K562 (cell line): ENCODE measurements at regions not wholly inside any gene's neighbourhood (a gene's known extent, or its start where the extent isn't known, plus 50 kb on each side); places are given as distances from the start of the nearest gene placed in this dataset.

ENCODE experiments used
- ATAC-seq: fragments of 200-7000 bp; cut with Tn5 transposase; 3 replicates; pipeline ENCODE4 v1.9.1; 2020; ENCODE audit warnings: moderate library complexity
- BruUV-seq: library from RNA; stranded (reverse); fragments of 400-500 nt; replicated peaks from 2 replicates; lab custom pipeline; 2021; lab: Mats Ljungman, UMichigan
- CTCF ChIA-PET: fragments of 300-600 bp; formaldehyde crosslinking; extraction: SDS; loops from one replicate; lab custom pipeline; 2021; ENCODE audit warnings: low intra/inter-chr PET ratio; lab: Yijun Ruan, JAX
- POLR2A ChIA-PET: fragments of 300-600, 350-650 bp; sonication (Branson Sonifier 250); formaldehyde crosslinking; extraction: SDS; loops from one replicate; lab custom pipeline; 2021; ENCODE audit warnings: antibody characterized with exemption, inconsistent platforms; lab: Yijun Ruan, JAX
- DNase-seq, 4 experiments: peaks; one replicate each; pipeline versions ENCODE4 v3.0.0 to v3.0.0-alpha.2; 2011 to 2018; ENCODE audit warnings: low spot score in 3 of 4, mixed read lengths in 3 of 4; ENCODE audit errors: extremely low read depth in 1 of 4
- FAIRE-seq: peaks from 2 replicates; lab custom pipeline; 2011; peaks lifted over from hg19 to GRCh38; lab: Jason Lieb, UNC
- H2AFZ ChIP-seq: 2 replicates; pipeline ENCODE4 v1.6.0; 2011; ENCODE audit warnings: low read depth, low read length, control low read depth, inconsistent platforms
- H3K27ac ChIP-seq: fragments of 200-600 bp; 3 replicates; pipeline ENCODE4 v1.8.0; 2011; ENCODE audit warnings: low read depth, mild to moderate bottlenecking, control low read depth, inconsistent platforms, low read length, moderate library complexity, mixed read lengths; ENCODE audit errors: extremely low read depth
- H3K27me3 ChIP-seq, 2 experiments: fragments of 300-600 bp in 1 of 2; 2 replicates in 1 of 2; 3 replicates in 1 of 2; pipeline versions ENCODE4 v1.6.0 to v1.8.0; 2011; ENCODE audit warnings: inconsistent platforms in 2 of 2, low read length in 2 of 2, mild to moderate bottlenecking in 1 of 2, mixed read lengths in 1 of 2, moderate library complexity in 1 of 2; ENCODE audit not compliant: control insufficient read depth in 2 of 2, insufficient read depth in 2 of 2
- H3K36me3 ChIP-seq: fragments of 300-600 bp; 3 replicates; pipeline ENCODE4 v1.8.0; 2011; ENCODE audit warnings: mild to moderate bottlenecking, low read length, inconsistent platforms; ENCODE audit not compliant: control insufficient read depth, insufficient read depth
- H3K4me1 ChIP-seq, 2 experiments: fragments of 200-600 bp in 1 of 2; replicated peaks in 1 of 2; 2 replicates in 1 of 2; 3 replicates in 1 of 2; pipeline versions ENCODE4 v1.5.1 to v1.8.0; 2011; ENCODE audit warnings: inconsistent platforms in 2 of 2, low read length in 2 of 2, mild to moderate bottlenecking in 1 of 2, mixed read lengths in 1 of 2, moderate library complexity in 1 of 2; ENCODE audit not compliant: control insufficient read depth in 2 of 2, insufficient read depth in 2 of 2
- H3K4me2 ChIP-seq: 2 replicates; pipeline ENCODE4 v1.6.1; 2011; ENCODE audit warnings: low read length, control low read depth, inconsistent platforms, mixed read lengths; ENCODE audit not compliant: insufficient read depth
- H3K4me3 ChIP-seq: fragments of 200-600 bp; sonication (generic), shearing (Covaris generic); 2 replicates; pipeline ENCODE4 v1.5.1; 2016; ENCODE audit warnings: control low read depth, inconsistent platforms
- H3K79me2 ChIP-seq: fragments of 200-600 bp; 3 replicates; pipeline ENCODE4 v1.8.0; 2011; ENCODE audit warnings: low read length, inconsistent platforms; ENCODE audit not compliant: control insufficient read depth, insufficient read depth
- H3K9ac ChIP-seq, 2 experiments: 2 replicates each; pipeline versions ENCODE4 v1.6.0 to v1.6.1; 2011; ENCODE audit warnings: low read depth in 2 of 2, low read length in 2 of 2, control low read depth in 1 of 2, inconsistent platforms in 1 of 2, mild to moderate bottlenecking in 1 of 2, mixed read lengths in 1 of 2; ENCODE audit not compliant: insufficient read depth in 1 of 2
- H3K9me1 ChIP-seq: one replicate; pipeline ENCODE4 v1.6.0; 2011; ENCODE audit warnings: inconsistent platforms, mild to moderate bottlenecking, low read length, moderate library complexity; ENCODE audit not compliant: control insufficient read depth, insufficient read depth
- H3K9me3 ChIP-seq: replicated peaks from 2 replicates; pipeline ENCODE4 v1.5.1; 2011; ENCODE audit warnings: low read depth, low read length, inconsistent platforms; ENCODE audit not compliant: control insufficient read depth, insufficient read depth
- H4K20me1 ChIP-seq: replicated peaks from 2 replicates; pipeline ENCODE4 v1.6.1; 2011; ENCODE audit warnings: low read length, inconsistent platforms, mixed read lengths; ENCODE audit not compliant: control insufficient read depth, insufficient read depth
- CEBPB ChIP-seq: fragments of 450-650 bp; IDR thresholded peaks from 2 replicates; pipeline ENCODE4 v1.6.1; 2016; ENCODE audit warnings: missing genetic modification characterization, missing compliant biosample characterization
- CEBPG ChIP-seq, 3 experiments: fragments of 200-800 bp in 1 of 3; sonication (Bioruptor generic) in 1 of 3; sonication (generic) in 1 of 3; formaldehyde crosslinking in 1 of 3; IDR thresholded peaks in 2 of 3; conservative IDR thresholded peaks in 1 of 3; 2 replicates each; pipeline versions ENCODE4 v1.6.1 to v1.8.0; 2016 to 2022; ENCODE audit warnings: missing compliant biosample characterization in 2 of 3, missing genetic modification characterization in 2 of 3, mild to moderate bottlenecking in 1 of 3, missing genetic modification reagents in 1 of 3
- HDGF ChIP-seq: fragments of 450-650 bp; IDR thresholded peaks from 2 replicates; pipeline ENCODE4 v1.6.1; 2016
- NCOA6 ChIP-seq: fragments of 450-650 bp; IDR thresholded peaks from 2 replicates; pipeline ENCODE4 v1.6.1; 2017; ENCODE audit warnings: mild to moderate bottlenecking
- SPI1 ChIP-seq: IDR thresholded peaks from 2 replicates; pipeline ENCODE4 v1.6.1; 2011; ENCODE audit warnings: low read depth, low read length, control low read depth, borderline replicate concordance
- ZBTB12 ChIP-seq: fragments of 250-450 bp; sonication (Bioruptor Pico); IDR thresholded peaks from 2 replicates; pipeline ENCODE4 v1.4.0; 2020
- ZNF586 ChIP-seq: fragments of 450-650 bp; formaldehyde crosslinking; conservative IDR thresholded peaks from 2 replicates; pipeline ENCODE4 v1.4.0; 2020; ENCODE audit warnings: mild to moderate bottlenecking, moderate library complexity
- ZNF764 ChIP-seq: fragments of 250-450 bp; sonication (Bioruptor Pico); IDR thresholded peaks from 2 replicates; pipeline ENCODE4 v1.4.0; 2020; ENCODE audit warnings: low read depth, mild to moderate bottlenecking, moderate library complexity
- WGBS: fragments of 100-300 bp; shearing (Covaris generic); methylation state at CpG from one replicate; pipeline ENCODE4 v1.1.6; 2016; ENCODE audit warnings: low coverage, mixed read lengths; ENCODE audit not compliant: insufficient coverage; ENCODE audit errors: missing lambda C conversion rate; 5-methylcytosine and 5-hydroxymethylcytosine counted together
- in situ Hi-C: fragments of 300-500 bp; cut with MboI; formaldehyde crosslinking; loops from 4 replicates; pipeline ENCODE4 v1.15.0; 2018; ENCODE audit warnings: inconsistent platforms, mixed read lengths
- intact Hi-C: fragments of 100-400 bp; cut with micrococcal nuclease; formaldehyde crosslinking; loops from 2 replicates; pipeline ENCODE4 v1.14.2; 2022

- H3K9ac ChIP-seq = no peak overlapping the region
- CTCF ChIA-PET = no interaction called here
- H3K27ac ChIP-seq = no peak overlapping the region
- no peaks in the 10 kb centered on the region for H3K9me3 ChIP-seq
- in situ Hi-C loops (no loop called here), intact Hi-C loops (no loop called here)
- POLR2A ChIA-PET = no interaction called here
- H3K4me1 ChIP-seq = no peaks in the 10 kb centered on the region
- H3K79me2 ChIP-seq = no peaks in the 10 kb centered on the region
- ATAC-seq (no peak), FAIRE-seq (no peak), DNase-seq (no peak)
- BruUV-seq = no TSS peak
- no peaks in the 10 kb centered on the region for H3K36me3 ChIP-seq
- no peak overlapping the region for H2AFZ ChIP-seq
- H3K4me2 ChIP-seq = no peak overlapping the region
- no peaks in the 10 kb centered on the region for H4K20me1 ChIP-seq
- no peaks in the 10 kb centered on the region for H3K27me3 ChIP-seq
- no peaks in the 10 kb centered on the region for H3K9me1 ChIP-seq
- TF ChIP-seq HDGF = no peak
- TF ChIP-seq, all 486 proteins: peak for 0
- H3K4me3 ChIP-seq = no peak overlapping the region
- 3% methylated on average over 2 of the region's 2 CpGs for WGBS
These were observed 299.2 kb upstream of the RGMB start for GRCh38 chr5:98474216-98474615.

- no peaks in the 10 kb centered on the region for H3K79me2 ChIP-seq
- ATAC-seq (no peak), FAIRE-seq (no peak), DNase-seq (no peak)
- POLR2A ChIA-PET = no interaction called here
- H3K27me3 ChIP-seq = no peaks in the 10 kb centered on the region
- H4K20me1 ChIP-seq = no peaks in the 10 kb centered on the region
- no peaks in the 10 kb centered on the region for H3K9me1 ChIP-seq
- H3K36me3 ChIP-seq = no peaks in the 10 kb centered on the region
- no peaks in the 10 kb centered on the region for H3K9me3 ChIP-seq
- H3K4me3 ChIP-seq = no peak overlapping the region
- TF ChIP-seq CEBPB (tag) (peak; percentile 19; the same call in 1 of the 2 replicates), ZNF586 (no peak), CEBPG (CRISPR knock-in tag; IDR thresholded peaks at IDR 0.05) (no peak), CEBPG (tag; conservative IDR thresholded peaks at IDR 0.05 in 1 of 2, IDR thresholded peaks at IDR 0.05 in 1 of 2) (peak in 1 of 2 experiments; percentile 54; a peak in 1 of 4 replicates), NCOA6 (no peak), ZNF764 (no peak), ZBTB12 (CRISPR knock-in tag) (no peak), SPI1 (no peak)
- H3K27ac ChIP-seq = no peak overlapping the region
- WGBS = 0% methylated on average over 3 of the region's 3 CpGs
- H3K4me2 ChIP-seq = no peak overlapping the region
- no peaks in the 10 kb centered on the region for H3K4me1 ChIP-seq
- intact Hi-C loops = no loop called here
- no peak overlapping the region for H3K9ac ChIP-seq
- in situ Hi-C loops = no loop called here
- H2AFZ ChIP-seq = no peak overlapping the region
- CTCF ChIA-PET = no interaction called here
- no TSS peak for BruUV-seq
These were observed 298.7 kb upstream of the RGMB start for GRCh38 chr5:98474782-98475181.
